ENCODE measurements at regions not wholly inside any gene's neighbourhood (a gene's known extent, or its start where the extent isn't known, plus 50 kb on each side); places are given as distances from the start of the nearest gene placed in this dataset.

GRCh38 chr5:118518720-118519119, 469.6 kb downstream of the DTWD2 start:
- TF ChIP-seq SUZ12 (IDR thresholded peaks at IDR 0.05; ENCODE audit: extremely low read depth, insufficient read depth, insufficient read length) (no peak), YY1 (IDR thresholded peaks at IDR 0.05; ENCODE audit: insufficient read depth, insufficient read length) (no peak), ZNF274 (IDR thresholded peaks at IDR 0.05; ENCODE audit: low read depth, low read length) (no peak)

Data from NT2/D1 (cell line).